ENCODE measurements at regions not wholly inside any gene's neighbourhood (a gene's known extent, or its start where the extent isn't known, plus 50 kb on each side); places are given as distances from the start of the nearest gene placed in this dataset.

DNA sequence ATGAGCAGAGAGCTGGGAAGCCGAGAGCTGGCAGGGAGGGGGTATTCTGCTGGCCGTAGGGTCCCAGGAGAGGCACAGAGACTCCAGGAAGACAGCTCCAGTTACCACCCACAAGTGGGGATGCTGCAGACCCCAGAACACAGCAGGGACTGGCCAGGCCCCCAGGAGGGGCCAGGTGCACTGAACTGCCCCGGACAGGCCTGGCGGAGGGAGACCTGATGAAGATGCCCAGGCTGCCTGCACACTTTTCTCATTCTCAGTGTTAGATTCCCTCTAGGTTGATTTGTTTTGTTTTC, 110.8 kb downstream of the CPZ start:
- TF ChIP-seq, protein P1, sequence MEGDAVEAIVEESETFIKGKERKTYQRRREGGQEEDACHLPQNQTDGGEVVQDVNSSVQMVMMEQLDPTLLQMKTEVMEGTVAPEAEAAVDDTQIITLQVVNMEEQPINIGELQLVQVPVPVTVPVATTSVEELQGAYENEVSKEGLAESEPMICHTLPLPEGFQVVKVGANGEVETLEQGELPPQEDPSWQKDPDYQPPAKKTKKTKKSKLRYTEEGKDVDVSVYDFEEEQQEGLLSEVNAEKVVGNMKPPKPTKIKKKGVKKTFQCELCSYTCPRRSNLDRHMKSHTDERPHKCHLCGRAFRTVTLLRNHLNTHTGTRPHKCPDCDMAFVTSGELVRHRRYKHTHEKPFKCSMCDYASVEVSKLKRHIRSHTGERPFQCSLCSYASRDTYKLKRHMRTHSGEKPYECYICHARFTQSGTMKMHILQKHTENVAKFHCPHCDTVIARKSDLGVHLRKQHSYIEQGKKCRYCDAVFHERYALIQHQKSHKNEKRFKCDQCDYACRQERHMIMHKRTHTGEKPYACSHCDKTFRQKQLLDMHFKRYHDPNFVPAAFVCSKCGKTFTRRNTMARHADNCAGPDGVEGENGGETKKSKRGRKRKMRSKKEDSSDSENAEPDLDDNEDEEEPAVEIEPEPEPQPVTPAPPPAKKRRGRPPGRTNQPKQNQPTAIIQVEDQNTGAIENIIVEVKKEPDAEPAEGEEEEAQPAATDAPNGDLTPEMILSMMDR (IDR thresholded peaks at IDR 0.05) = no peak
- TF ChIP-seq POLR2AphosphoS5 (IDR thresholded peaks at IDR 0.05) (no peak), POLR2A (IDR thresholded peaks at IDR 0.05) (no peak)

All from breast epithelium (tissue), 3 donors.